HG03439 (cell line): ENCODE measurements at regions not wholly inside any gene's neighbourhood (a gene's known extent, or its start where the extent isn't known, plus 50 kb on each side); places are given as distances from the start of the nearest gene placed in this dataset.
"Not testable (repeated sequence)": the region's sequence is repeated elsewhere in the genome, so short reads cannot be mapped to it uniquely, and the experiment has no call there.

ENCODE experiments used
- ATAC-seq: cut with Tn5 transposase; IDR thresholded peaks from one replicate; pipeline ENCODE4 v1.9.1; 2021; ENCODE audit warnings: mild to moderate bottlenecking, moderate library complexity; ENCODE audit not compliant: unreplicated experiment

DNA sequence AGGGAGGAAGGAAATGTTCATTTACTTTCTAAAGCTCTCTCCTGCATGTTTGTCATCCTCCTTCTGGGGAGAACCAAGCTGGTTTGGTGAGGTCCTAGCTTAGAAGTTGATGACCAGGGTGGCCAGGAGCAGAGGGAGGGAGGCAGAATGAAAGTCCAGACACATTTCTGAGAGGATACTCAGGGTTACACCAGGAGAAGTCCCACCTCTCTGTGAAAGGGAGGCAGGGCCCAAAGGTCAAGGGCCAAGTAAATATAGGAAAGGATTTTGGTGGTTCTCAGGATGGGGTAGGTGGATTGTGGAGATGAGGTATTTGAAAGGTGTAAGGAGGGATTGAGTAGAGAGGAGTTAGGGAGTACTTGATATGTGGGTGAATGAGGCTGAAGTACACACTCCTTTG is 58.0 kb upstream of the FBXO11 start:
- no peak for ATAC-seq

DNA sequence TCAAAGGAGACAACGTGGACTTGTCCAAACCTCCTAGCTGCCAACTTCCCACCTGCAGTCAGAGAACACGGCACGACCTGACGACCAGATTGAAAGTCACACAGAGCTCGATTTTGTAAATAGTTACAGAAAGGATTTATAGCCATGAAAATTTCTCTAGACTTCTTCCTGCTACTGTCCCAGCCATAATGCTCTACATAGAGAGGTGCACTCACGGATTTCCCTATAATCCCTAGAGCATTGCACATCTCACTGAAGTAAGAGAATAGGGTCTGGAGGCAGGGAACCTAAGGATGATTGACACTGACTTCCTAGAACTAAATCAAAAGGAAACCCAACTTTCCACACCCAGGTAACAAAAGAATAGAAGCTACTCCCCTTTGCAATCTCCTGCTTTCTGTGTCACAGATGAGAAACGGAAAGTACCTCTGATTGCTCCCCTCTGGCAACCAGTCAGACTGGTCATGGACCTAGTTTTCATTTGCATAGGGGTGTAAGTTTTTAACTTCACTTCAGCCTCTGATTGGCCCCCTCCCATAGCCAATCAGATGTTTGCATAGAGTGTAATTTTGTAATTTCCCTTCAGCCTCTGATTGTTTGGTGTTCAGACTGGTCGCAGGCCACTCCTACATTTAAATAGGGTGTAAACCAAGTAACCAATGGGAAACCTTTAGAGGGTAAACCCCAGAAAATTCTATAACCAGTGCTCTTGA is 58.6 kb upstream of the FBXO11 start:
- ATAC-seq, result no peak

DNA sequence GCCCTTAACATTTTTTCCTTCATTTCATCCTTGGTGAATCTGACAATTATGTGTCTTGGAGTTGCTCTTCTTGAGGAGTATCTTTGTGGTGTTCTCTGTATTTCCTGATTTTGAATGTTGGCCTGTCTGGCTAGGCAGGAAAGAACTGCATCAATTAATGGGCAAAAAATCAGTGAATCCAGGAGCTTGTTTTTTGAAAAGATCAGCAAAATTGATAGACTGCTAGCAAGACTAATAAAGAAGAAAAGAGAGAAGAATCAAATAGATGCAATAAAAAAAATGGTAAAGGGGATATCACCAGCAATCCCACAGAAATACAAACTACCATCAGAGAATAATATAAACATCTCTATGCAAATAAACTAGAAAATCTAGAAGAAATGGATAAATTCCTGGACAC is 70.4 kb upstream of the FBXO11 start:
- ATAC-seq, result not testable (repeated sequence)

DNA sequence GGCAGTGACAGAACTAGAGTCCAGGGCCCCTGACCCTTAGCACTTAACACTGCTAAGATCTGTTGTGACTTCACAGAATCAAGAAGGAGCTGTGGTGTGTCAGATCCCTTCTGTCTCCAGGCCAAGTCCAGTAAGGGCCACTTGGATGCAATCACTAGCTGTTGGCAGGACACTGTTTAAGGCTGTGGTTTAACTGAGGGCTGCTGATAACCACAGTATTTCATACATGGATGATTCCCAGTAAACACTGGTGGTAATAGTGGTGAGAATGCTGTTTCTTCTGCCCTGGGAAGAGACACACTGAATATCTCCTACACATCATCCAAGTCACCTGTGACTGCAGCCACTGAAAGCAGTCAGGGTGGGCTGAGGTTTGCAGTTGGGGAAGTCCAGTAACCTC is 77.7 kb upstream of the FBXO11 start:
- ATAC-seq, result no peak

DNA sequence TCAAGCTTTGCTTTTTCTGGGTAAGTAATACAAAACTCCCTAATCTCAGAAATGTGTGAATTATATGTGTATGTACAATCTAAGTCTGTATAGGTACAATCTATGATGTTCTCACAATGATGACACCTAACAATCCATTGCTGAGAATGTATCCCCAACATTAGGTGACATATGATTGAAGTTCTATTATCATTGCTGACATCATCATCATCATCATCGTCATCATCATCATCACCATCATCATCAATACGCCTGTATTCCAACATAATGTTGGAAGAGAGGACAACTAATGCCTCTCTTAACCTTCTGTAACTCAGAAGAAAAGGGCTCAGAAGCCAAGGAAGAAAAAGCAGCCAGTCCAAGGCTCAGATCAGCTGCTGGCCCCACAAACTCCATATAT is 84.2 kb upstream of the FBXO11 start:
- ATAC-seq, result no peak

DNA sequence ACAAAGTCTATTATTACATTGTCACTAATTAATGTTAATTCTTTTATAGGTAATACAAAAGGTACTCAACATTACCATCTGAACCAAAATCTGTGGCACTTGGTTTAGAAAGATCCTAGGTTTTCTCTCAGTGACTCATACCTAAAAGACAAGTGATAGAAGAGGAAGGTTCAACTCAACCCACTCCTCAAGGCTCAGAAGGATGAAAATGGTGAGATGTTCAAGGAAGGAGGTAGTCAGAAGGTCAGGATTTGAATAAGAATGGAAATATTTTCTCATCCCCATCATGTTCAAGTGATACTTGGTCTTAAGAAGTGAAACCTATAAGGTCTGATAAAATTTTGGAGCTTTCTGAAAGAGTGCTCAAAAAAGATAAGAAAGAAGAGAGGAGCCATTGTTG is 86.4 kb upstream of the FBXO11 start:
- ATAC-seq, result no peak

DNA sequence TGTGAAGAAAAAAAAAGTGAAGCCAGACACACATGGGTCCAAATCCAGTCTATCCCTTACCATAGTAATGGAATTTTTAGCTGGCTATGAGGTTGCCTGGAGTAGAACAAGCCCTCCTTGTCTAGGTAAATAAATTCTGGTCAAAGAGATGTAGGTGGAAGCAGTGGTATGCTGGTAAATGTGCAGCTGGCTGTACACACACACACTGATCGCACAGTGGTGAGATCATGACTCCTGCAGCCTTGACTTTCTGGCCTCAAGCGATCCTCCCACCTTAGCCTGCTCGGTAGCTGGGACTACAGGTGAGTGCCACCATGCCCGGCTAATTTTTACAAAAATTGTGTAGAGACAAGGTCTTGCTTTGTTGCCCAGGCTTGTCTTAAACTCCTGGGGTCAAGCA is 90.5 kb upstream of the FBXO11 start:
- ATAC-seq, result no peak

DNA sequence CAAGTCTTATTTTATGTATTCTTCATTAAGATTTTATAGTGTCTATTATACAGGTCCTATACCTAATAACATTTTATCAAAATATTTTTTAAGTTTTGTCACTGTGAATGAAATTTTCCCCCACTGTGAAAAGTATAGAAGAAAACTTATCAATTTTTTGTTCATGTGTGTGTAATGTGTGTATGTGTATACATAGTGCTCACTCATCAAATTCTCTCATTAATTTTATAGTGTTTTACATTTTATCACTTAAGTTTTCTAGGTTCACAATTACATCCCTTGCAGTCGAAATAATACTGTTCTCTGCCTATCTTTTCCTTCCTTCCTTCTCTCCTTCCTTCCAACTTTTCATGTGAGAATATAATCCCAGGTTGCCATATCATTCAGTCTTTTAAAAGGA is 93.2 kb upstream of the FBXO11 start:
- ATAC-seq, result no peak

DNA sequence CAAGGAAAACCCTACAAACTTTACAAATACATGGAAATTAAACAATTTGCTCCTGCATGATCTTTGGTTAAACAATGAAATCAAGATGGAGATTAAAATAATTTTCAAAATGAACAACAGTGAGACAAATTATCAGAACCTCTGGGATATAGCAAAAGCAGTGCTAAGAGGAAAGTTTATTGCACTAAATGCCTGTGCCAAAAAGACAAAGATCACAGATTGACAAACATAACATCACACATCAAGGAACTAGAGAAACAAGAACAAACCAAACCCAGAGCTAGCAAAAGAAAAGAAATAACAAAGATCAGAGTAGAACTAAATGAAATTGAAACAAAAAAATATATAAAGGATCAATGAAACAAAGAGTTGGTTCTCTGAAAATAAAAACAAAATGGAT is 95.2 kb upstream of the FBXO11 start:
- ATAC-seq, result no peak

DNA sequence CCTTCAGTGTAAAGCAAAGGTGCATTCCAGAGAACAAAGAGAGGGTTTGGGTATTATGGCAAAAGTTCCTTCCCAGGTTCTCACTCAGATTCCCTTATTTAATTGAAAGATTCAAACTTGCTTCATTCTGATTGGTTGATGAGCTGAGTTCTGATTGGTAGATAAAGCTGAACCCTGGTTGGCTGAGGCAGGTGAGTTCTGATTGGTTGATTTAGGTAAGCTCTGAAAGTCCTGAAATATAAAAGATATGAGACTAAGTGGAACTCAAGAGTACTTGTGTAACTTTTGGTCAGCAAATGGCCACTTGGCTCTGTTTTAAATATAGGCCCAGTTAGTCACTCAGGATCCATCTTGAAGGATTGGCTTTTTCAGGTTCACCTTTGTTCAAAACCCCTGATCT is 99.8 kb upstream of the FBXO11 start:
- no peak for ATAC-seq

DNA sequence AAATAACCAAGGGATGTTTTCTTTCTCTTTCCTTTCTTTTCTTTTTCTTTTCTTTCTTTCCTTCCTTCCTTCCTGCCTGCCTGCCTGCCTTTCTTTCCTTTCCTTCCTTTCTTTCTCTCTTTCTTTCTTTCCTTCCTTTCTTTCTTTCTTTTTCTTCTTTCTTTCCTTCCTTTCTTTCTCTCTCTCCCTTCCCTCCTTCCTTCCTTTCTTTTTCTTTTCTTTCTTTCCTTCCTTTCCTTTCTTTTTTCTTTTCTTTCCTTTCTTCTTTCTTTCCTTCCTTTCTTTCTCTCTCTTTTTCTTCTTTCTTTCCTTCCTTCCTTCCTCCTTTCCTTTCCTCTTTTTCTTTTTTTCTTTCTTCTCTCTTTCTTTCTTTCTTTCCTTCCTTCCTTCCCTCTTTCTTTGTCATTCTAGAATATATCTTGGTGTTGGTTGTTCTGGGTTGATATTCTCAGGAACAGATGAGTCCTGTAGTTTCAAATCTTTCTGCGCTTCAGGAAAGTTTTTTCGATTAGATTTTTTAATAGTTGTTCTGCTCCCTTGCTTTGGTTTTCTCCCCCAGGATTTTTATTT is 101.5 kb upstream of the FBXO11 start:
- ATAC-seq, result no peak

DNA sequence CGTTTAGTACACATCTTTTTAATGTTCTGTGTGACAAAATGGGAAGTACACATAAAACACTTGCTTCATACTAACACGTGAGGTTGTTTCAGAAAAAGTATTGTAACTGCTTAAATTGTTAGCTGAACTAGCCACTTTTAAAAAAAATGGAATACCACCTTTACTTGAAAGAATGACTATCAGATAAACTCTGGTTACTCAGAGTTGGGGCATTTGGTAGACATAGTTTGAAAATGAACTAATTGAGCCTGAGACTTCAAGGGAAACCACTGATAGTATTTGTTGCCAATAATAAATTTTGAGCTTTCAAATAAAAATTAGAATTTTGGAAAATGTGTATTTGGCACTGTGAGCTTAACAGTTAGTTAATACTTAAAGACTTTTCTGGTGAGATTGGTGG is 103.0 kb upstream of the FBXO11 start:
- no peak for ATAC-seq

DNA sequence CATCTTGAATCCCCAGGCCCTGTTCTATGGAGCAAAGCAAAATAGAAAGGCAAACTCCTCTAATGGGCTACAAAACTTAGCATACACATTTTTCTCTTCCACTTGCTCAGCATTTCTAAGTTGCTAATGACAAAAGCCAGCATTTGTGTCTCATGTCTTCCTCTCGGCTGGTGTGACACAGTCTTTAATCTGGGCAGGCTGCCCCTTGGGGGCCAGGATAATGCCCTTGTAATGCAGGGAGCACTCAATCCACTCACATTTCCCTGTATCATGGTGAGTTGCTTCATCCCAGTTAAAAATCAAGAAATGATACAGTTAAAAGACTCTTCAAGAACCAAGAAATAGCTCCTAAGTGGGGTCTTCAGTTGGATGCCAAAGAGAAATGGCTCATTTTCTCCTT is 109.1 kb upstream of the FBXO11 start:
- ATAC-seq, result no peak

DNA sequence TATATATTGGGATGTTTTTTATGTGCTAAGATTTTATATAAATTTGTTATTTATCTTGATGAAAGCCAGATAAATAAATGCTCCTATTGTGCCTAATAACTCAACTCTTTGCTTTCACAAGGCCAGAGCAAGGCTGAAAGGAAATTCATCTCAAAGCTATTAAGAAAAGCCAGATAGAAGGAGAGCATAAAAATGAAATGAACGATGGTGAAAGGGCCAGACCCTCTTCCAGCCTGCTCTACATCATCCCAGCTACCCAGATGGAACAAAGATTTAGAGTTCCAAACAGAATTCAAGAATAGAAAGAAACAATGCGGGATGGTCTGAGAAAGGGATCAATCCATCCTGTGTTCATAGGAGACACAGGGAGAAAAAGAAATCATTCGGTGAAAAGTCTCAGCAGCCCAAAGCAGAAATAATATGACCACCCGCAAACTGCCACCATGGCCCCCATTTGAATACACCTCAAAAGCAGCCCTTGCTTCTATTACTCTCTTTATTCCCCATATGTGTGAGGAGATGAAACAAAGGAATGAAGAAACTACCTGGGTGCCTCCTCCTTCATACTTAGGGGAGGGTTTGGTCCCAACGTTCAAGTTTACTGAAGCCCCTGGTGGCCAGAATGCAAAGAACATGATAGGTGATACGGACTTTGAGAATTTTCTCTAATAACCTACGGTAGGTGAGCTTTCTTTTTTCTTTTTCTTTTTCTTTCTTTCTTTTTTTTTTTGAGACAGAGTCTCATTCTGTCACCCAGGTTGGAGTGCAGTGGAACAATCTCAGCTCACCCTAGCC is 110.1 kb upstream of the FBXO11 start:
- no peak for ATAC-seq

DNA sequence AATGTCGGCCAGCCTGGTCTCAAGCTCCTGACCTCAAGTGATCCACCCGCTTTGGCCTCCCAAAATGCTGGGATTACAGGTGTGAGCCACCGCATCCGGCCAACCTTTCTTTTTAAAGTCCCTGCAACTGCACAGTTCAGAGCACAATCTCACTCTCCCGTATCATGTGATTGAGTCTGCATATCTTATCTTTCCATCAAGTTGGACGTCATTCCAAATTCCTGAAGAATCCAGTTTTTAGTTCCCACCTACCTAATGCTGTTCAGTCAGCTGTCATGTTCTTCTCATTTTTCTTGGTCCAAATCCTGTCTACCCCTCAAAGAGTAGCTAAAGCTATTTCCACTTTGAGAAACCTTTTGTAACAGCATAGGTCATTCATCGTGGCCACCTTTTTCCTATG is 110.8 kb upstream of the FBXO11 start:
- no peak for ATAC-seq

DNA sequence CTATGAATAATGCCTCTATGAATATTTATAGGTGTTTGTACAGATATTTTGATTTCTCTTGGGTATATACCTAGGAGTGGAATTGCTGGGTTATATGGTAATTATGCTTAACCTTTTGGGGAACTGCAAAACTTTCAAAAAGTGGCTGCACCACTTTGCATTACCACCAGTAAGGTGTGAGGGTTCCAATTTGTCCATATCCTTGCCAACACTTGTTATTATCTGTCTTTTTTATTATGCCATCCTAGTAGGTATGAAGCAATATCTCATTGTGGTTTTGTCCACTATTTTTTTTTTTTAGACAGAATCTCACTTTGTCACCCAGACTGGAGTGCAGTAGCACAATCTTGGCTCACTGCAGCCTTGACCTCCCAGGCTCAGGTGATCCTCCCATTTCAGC is 112.2 kb upstream of the FBXO11 start:
- ATAC-seq, result no peak

DNA sequence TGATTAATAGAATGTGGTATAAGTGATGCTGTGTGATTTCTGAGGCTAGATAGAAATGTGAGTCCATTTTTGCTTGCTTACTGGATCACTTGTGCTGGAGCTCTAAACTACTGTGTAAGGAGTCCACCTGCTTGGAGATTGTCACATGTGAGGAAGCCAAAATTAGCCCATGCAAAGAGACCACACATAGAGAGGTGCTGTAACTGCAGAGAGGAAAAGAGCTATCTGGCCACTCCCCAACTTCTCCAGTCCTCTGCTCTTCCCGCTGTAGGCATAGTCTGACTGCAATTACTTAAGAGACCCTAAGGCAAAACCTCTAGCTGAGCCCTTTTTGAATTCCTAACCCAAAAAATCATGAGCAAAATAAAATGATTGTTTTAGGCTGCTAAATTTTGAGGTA is 120.6 kb upstream of the FBXO11 start:
- ATAC-seq, result no peak

DNA sequence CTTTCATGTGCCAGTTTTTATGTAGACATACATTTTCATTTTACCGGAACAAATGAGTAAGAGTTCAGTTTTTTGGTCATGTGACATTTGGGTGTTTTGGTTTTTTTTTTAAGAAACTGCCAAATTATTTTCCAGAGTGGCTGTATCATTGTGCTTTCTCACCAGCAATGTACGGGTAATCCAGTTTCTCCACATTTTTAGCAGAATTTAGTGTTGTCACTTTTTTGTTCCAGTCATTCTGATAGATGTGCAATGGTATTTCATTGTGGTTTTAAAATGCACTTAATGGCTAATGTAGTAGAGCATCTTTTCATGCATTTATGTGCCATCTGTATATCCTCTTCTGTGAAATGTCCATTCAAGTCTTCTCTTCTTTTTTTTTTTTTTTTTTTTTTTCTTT is 126.5 kb upstream of the FBXO11 start:
- ATAC-seq, result no peak

DNA sequence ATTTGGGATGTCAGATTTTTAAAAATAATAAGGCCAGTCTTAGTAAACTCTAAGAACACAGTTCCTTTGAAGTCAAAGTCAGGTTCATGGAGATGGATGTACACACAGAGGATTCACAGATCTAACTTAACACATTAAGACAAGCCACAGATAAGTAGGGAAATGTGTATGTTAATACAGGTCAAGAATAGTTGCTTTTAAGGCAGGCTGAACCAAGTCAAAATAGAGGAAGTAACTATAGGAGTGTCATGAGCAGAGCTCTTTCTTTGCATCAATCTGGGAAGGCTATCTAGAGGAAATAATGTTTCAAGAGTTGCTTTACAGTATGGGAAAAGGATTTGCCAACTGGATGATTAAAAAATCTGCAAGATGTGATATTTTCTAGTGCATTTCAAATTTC is 128.0 kb upstream of the FBXO11 start:
- ATAC-seq, result no peak

DNA sequence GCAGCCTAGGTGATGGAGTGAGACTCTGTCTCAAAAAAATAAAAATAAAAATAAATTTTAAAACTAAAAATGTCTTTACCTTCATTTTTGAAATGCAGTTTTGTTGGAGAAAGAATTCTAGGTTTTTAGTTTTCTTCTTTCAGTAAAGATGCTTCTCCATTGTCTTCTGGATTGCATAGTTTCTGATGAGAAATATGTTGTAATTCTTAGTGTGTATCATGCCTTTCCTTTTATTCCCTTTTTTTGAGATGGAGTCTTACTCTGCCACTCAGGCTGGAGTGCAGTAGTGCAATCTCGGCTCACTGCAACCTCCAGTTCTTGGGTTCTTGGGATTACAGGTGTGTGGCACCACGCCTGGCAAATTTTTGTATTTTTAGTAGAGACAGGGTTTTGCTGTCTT is 130.0 kb upstream of the FBXO11 start:
- ATAC-seq, result no peak

DNA sequence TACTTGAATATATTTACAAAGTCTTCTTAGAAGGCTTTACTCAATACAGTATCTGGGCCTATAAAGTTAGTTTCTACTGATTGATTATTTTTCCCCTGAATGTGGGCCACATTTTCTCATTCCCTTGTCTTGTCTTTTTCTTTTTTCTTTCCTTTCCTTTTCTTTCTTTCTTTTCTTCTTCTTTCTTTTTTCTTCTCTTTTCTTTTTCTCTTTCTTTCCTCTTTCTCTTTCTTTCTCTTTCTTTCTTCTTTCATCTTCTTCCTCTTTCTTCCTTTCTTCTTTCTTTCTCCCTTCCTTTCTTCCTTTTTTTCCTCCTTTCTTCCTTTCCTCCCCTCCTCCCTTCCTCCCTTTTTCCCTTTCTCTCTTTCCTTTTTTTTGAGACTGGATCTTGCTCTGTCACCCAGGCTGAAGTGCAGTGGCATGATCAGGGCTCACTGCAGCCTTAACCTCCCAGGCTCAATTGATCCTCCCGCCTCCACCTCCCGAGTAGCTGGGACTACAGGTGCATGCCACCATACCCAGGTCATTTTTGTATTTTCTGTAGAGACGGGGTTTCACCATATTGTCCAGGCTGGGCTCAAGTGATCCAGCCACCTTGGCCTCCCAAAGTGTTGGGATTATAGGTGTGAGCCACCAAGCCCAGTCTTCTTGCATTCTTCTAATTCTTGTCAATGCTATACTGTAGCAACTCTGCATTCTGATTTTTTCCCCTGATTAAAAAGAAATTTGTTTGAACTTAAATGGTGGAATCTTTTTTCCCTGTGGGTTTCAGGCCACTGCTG is 133.1 kb upstream of the FBXO11 start:
- no peak for ATAC-seq
